GM15510 (cell line): ENCODE measurements at regions not wholly inside any gene's neighbourhood (a gene's known extent, or its start where the extent isn't known, plus 50 kb on each side); places are given as distances from the start of the nearest gene placed in this dataset.

Experiments used
- POLR2A ChIP-seq: IDR thresholded peaks from 3 replicates; pipeline ENCODE4 v1.6.1; 2011; ENCODE audit warnings: borderline replicate concordance; ENCODE audit not compliant: insufficient read length; ENCODE audit errors: extremely low read depth

GRCh38 chr22:47291565-47292495 is 529.4 kb downstream of the TBC1D22A start:
- TF ChIP-seq POLR2A: no peak

- no peak for TF ChIP-seq POLR2A
Observed at GRCh38 chr22:47290706-47291430, 528.4 kb downstream of the TBC1D22A start.

- no peak for TF ChIP-seq POLR2A
Observed at GRCh38 chr22:47289336-47289985, 527.0 kb downstream of the TBC1D22A start.

- no peak for TF ChIP-seq POLR2A
Observed at GRCh38 chr22:47288680-47289079, 526.2 kb downstream of the TBC1D22A start.

GRCh38 chr22:47287516-47287915 is 525.1 kb downstream of the TBC1D22A start:
- no peak for TF ChIP-seq POLR2A

- TF ChIP-seq POLR2A: no peak
Observed at GRCh38 chr22:47286590-47286989, 524.1 kb downstream of the TBC1D22A start.

DNA sequence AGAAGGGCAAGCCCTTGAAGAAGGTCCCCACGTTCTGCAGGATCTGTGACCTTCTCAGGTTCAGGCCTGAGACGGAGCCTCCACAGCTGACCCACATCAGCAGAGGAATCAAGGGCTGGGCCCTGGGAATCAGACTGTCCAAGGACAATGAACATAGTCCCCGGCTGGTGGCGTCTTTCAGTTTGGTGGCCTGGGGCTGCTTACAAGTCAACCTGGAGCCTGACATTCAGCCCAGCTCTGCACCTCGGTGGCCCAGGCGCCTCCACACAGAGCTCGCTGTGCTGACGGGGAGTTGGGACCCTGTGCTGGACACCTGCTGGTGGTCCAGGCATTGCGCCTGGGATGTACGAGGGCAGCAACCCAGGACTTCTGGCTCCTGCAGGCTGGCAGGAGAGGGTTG is 523.5 kb downstream of the TBC1D22A start:
- no peak for TF ChIP-seq POLR2A

- TF ChIP-seq POLR2A: no peak
Observed at GRCh38 chr22:47284822-47285221, 522.4 kb downstream of the TBC1D22A start.

- no peak for TF ChIP-seq POLR2A
Observed at GRCh38 chr22:47284360-47284759, 521.9 kb downstream of the TBC1D22A start.

GRCh38 chr22:47283616-47284270 is 521.3 kb downstream of the TBC1D22A start:
- TF ChIP-seq POLR2A: no peak

DNA sequence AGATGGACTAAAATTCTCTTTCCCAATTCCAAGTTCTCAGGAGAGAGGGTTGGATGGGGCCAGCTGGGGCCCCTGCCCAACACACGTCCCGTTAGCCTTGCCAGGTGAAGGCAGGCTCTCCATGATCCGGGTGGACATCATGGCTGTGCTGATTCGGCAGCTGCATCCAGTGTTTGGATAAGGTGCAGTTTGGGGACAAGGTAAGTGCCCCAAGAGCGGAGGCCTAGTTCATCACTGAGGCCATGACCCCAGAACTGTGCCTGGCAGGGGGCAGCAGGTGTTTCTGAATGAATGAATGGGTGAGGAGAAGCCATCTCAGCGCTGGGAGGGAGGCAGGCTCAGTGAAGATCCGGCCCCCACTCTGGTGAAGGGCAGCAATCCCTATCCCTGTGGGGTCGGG is 520.4 kb downstream of the TBC1D22A start:
- TF ChIP-seq POLR2A: no peak

- no peak for TF ChIP-seq POLR2A
Observed at GRCh38 chr22:47282366-47282765, 519.9 kb downstream of the TBC1D22A start.

DNA sequence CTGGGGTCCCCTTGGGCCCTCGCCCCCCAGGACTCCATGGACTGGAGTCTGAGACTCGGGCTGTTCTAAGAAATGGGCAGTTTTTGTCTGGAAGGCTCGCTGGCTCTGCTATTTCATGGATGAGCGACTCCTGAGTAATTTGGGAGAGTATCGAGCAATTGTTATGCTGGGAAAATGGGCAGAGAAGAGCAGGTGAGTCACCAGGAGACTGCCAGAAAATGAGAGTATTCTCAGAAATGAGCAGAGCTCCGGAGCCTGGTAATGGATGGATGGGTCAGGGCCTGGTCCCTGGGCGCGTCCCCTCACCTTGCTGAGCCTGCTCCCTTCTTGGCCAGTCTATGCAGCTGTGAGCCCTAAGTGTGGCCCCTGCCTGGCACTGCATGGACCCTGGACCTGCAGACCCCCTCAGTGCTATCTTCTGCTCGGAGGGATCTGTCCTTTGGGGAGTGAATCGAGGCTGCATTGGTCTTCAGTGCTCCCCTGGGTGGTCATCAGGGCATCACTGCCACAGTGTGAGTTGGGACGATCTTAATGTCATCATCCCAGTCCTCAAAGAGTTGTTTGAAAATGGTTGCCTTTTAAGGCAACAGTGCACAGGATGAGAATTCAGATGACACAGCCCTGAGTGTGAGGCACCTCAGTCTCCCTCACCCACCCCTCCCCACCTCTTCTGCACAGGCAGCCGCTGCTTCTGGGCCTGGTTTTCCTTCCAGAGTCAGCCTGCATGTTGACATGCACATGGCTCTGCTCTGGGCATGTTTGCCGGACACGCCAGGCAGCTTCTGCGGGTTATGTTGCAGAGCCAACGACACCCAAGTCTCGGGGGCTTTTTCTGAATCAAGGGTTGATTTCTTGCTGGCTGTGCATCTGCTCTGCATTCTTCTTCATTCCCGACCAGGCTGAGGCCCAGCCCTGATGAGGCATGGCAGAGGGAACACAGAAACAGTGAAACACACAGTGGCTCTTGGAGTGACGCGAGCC is 519.0 kb downstream of the TBC1D22A start:
- TF ChIP-seq POLR2A: no peak
